A549 (cell line): ENCODE measurements at regions not wholly inside any gene's neighbourhood (a gene's known extent, or its start where the extent isn't known, plus 50 kb on each side); places are given as distances from the start of the nearest gene placed in this dataset.
"Not testable (repeated sequence)": the region's sequence is repeated elsewhere in the genome, so short reads cannot be mapped to it uniquely, and the experiment has no call there.

ENCODE experiments used
- CEBPB ChIP-seq, 2 experiments: fragments of >200 bp in 1 of 2; sonication (Bioruptor Twin) in 1 of 2; formaldehyde crosslinking in 1 of 2; IDR thresholded peaks; 2 replicates each; pipeline ENCODE4 v1.6.1; 2012 to 2016
- CHD4 ChIP-seq: fragments of 200-600 bp; sonication (generic); IDR thresholded peaks from 2 replicates; pipeline ENCODE4 v1.6.1; 2016; ENCODE audit warnings: antibody characterized with exemption, mild to moderate bottlenecking, borderline replicate concordance
- CTCF ChIP-seq: fragments of >200 bp; sonication (Bioruptor Twin); formaldehyde crosslinking; IDR thresholded peaks from 3 replicates; pipeline ENCODE4 v1.5.1; 2016
- EP300 ChIP-seq, 2 experiments: fragments of >200 bp; sonication (Bioruptor Twin); formaldehyde crosslinking; IDR thresholded peaks; 2 replicates in 1 of 2; 3 replicates in 1 of 2; pipeline ENCODE4 v1.6.1; 2016 to 2017
- MAFK ChIP-seq: fragments of 450-650 bp; IDR thresholded peaks from 2 replicates; pipeline ENCODE4 v1.6.1; 2014; ENCODE audit not compliant: partially characterized antibody
- POLR2A ChIP-seq: IDR thresholded peaks from 2 replicates; pipeline ENCODE4 v1.6.1; 2012; ENCODE audit warnings: mild to moderate bottlenecking, low read length
- RAD21 ChIP-seq, 2 experiments: fragments of >200 bp in 1 of 2; sonication (Bioruptor Twin) in 1 of 2; formaldehyde crosslinking in 1 of 2; IDR thresholded peaks in 1 of 2; conservative IDR thresholded peaks in 1 of 2; 2 replicates in 1 of 2; 3 replicates in 1 of 2; pipeline ENCODE4 v1.6.1; 2012 to 2018; ENCODE audit warnings: inconsistent platforms in 1 of 2
- ZC3H11A ChIP-seq: fragments of 450-650 bp; IDR thresholded peaks from 2 replicates; pipeline ENCODE4 v1.6.1; 2014; ENCODE audit warnings: antibody characterized with exemption, mild to moderate bottlenecking
- TF ChIP-seq, protein P1 (sequence below): IDR thresholded peaks from 2 replicates; pipeline ENCODE4 v1.6.1; 2012; ENCODE audit warnings: low read depth, borderline replicate concordance
- TF ChIP-seq, protein P2 (sequence below): fragments of >200 bp; sonication (Bioruptor Twin); formaldehyde crosslinking; IDR thresholded peaks from 3 replicates; pipeline ENCODE4 v1.6.1; 2016
- TF ChIP-seq, protein P3 (sequence below): IDR thresholded peaks from 2 replicates; pipeline ENCODE4 v1.6.1; 2012

- TF ChIP-seq POLR2A; CTCF; CHD4; RAD21 (conservative IDR thresholded peaks at IDR 0.05 in 1 of 2, IDR thresholded peaks at IDR 0.05 in 1 of 2); MAFK; CEBPB (IDR thresholded peaks at IDR 0.05); EP300 (IDR thresholded peaks at IDR 0.05); ZC3H11A: not testable (repeated sequence)
- TF ChIP-seq, protein P1, sequence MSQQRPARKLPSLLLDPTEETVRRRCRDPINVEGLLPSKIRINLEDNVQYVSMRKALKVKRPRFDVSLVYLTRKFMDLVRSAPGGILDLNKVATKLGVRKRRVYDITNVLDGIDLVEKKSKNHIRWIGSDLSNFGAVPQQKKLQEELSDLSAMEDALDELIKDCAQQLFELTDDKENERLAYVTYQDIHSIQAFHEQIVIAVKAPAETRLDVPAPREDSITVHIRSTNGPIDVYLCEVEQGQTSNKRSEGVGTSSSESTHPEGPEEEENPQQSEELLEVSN, result not testable (repeated sequence)
- TF ChIP-seq, protein P2, sequence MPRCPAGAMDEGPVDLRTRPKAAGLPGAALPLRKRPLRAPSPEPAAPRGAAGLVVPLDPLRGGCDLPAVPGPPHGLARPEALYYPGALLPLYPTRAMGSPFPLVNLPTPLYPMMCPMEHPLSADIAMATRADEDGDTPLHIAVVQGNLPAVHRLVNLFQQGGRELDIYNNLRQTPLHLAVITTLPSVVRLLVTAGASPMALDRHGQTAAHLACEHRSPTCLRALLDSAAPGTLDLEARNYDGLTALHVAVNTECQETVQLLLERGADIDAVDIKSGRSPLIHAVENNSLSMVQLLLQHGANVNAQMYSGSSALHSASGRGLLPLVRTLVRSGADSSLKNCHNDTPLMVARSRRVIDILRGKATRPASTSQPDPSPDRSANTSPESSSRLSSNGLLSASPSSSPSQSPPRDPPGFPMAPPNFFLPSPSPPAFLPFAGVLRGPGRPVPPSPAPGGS, result not testable (repeated sequence)
- TF ChIP-seq, protein P3, sequence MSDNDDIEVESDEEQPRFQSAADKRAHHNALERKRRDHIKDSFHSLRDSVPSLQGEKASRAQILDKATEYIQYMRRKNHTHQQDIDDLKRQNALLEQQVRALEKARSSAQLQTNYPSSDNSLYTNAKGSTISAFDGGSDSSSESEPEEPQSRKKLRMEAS, result not testable (repeated sequence)
Observed at GRCh38 chrY:25148007-25148406, 96.1 kb upstream of the BPY2C start.
